ENCODE measurements at regions not wholly inside any gene's neighbourhood (a gene's known extent, or its start where the extent isn't known, plus 50 kb on each side); places are given as distances from the start of the nearest gene placed in this dataset.

GRCh38 chr4:126435491-126435890, 1120.7 kb downstream of the FAT4 start:
- TF ChIP-seq, protein P1, sequence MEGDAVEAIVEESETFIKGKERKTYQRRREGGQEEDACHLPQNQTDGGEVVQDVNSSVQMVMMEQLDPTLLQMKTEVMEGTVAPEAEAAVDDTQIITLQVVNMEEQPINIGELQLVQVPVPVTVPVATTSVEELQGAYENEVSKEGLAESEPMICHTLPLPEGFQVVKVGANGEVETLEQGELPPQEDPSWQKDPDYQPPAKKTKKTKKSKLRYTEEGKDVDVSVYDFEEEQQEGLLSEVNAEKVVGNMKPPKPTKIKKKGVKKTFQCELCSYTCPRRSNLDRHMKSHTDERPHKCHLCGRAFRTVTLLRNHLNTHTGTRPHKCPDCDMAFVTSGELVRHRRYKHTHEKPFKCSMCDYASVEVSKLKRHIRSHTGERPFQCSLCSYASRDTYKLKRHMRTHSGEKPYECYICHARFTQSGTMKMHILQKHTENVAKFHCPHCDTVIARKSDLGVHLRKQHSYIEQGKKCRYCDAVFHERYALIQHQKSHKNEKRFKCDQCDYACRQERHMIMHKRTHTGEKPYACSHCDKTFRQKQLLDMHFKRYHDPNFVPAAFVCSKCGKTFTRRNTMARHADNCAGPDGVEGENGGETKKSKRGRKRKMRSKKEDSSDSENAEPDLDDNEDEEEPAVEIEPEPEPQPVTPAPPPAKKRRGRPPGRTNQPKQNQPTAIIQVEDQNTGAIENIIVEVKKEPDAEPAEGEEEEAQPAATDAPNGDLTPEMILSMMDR (IDR thresholded peaks at IDR 0.05) = no peak
- TF ChIP-seq POLR2A (IDR thresholded peaks at IDR 0.05) = no peak
